Stomach (tissue), 8 donors: ENCODE measurements at regions not wholly inside any gene's neighbourhood (a gene's known extent, or its start where the extent isn't known, plus 50 kb on each side); places are given as distances from the start of the nearest gene placed in this dataset.

ENCODE experiments used
- DNase-seq, 2 donors: peaks; one replicate each; pipeline versions ENCODE4 v3.0.0 to v3.0.0-alpha.2; 2013 to 2019
- H3K27ac ChIP-seq, 5 donors: fragments of 200-600 bp in 4 of 5; sonication (generic) in 4 of 5; one replicate each; pipeline ENCODE4 v1.5.1; 2013 to 2019; ENCODE audit warnings: mild to moderate bottlenecking in 1 of 5, moderate library complexity in 1 of 5
- H3K27me3 ChIP-seq, 3 donors: fragments of 200-600 bp; sonication (generic); one replicate each; pipeline ENCODE4 v1.5.1; 2017 to 2019; ENCODE audit warnings: mixed run types in 1 of 3
- H3K36me3 ChIP-seq, 4 donors: fragments of 200-600 bp; sonication (generic); 1 replicate in 3 of 4; 2 replicates in 1 of 4; pipeline ENCODE4 v1.5.1; 2016 to 2019
- H3K4me1 ChIP-seq, 4 donors: fragments of 200-600 bp; sonication (generic); one replicate each; pipeline ENCODE4 v1.5.1; 2016 to 2019
- H3K4me3 ChIP-seq, 4 donors: fragments of 200-600 bp; sonication (generic) in 3 of 4; one replicate each; pipeline ENCODE4 v1.5.1; 2016 to 2019; ENCODE audit warnings: mild to moderate bottlenecking in 1 of 4
- H3K9me3 ChIP-seq, 4 donors: fragments of 200-600 bp; sonication (generic); one replicate each; pipeline ENCODE4 v1.5.1; 2016 to 2019
- CTCF ChIP-seq, 7 experiments: fragments of 450-650 bp in 4 of 7; fragments of 200-600 bp in 3 of 7; sonication (generic) in 3 of 7; IDR thresholded peaks; one replicate each; pipeline ENCODE4 v1.5.1; 2016 to 2019; ENCODE audit warnings: antibody characterized with exemption in 7 of 7, control low read depth in 2 of 7, mild to moderate bottlenecking in 1 of 7
- EP300 ChIP-seq: sonication (generic); formaldehyde crosslinking; IDR thresholded peaks from one replicate; pipeline ENCODE4 v1.6.1; 2017; ENCODE audit warnings: antibody characterized with exemption
- POLR2A ChIP-seq, 4 donors: fragments of 450-650 bp; IDR thresholded peaks; one replicate each; pipeline ENCODE4 v1.6.1; 2016; ENCODE audit warnings: antibody characterized with exemption in 4 of 4, control low read depth in 2 of 4, mild to moderate bottlenecking in 1 of 4, moderate library complexity in 1 of 4
- POLR2AphosphoS5 ChIP-seq, 3 donors: sonication (generic); formaldehyde crosslinking; IDR thresholded peaks; one replicate each; pipeline ENCODE4 v1.6.1; 2016; ENCODE audit warnings: antibody characterized with exemption in 3 of 3
- WGBS, 5 donors: extraction: QIAGEN DNeasy Blood & Tissue Kit in 3 of 5; methylation state at CpG; one replicate each; pipeline versions ENCODE4 v1.1.5 to v1.1.7; 2013 to 2018; 5-methylcytosine and 5-hydroxymethylcytosine counted together
- intact Hi-C: fragments of 100-400 bp; cut with DNase I; formaldehyde crosslinking; loops from one replicate; pipeline ENCODE4 v1.15.1; 2023; ENCODE audit warnings: low total_unique reads
- donor health status: healthy with polysubstance abuse.
- donor health status: Bipolar disorder and iron deficiency.
- donor health status: healthy.

GRCh38 chr3:11697701-11698100 lies 54.0 kb upstream of the VGLL4 start:
- H3K9me3 ChIP-seq: no peaks in the 10 kb centered on the region
- no peak for DNase-seq
- H3K27ac ChIP-seq: no peak overlapping the region
- no peak overlapping the region for H3K4me3 ChIP-seq
- H3K36me3 ChIP-seq: peaks cover 3 to 44% (median 19%) of the 10 kb centered on the region in 4 donors
- H3K4me1 ChIP-seq: peaks cover 0 to 16% (median 3%) of the 10 kb centered on the region in 4 donors
- H3K27me3 ChIP-seq: no peaks in the 10 kb centered on the region
- no peak for TF ChIP-seq EP300
- TF ChIP-seq POLR2A (IDR thresholded peaks at IDR 0.05): no peak
- TF ChIP-seq POLR2AphosphoS5 (IDR thresholded peaks at IDR 0.05): no peak
- no peak for TF ChIP-seq CTCF (IDR thresholded peaks at IDR 0.05)
- WGBS, 5 donors: 87 to 100% (median 95%) methylated on average over 2 of the region's 2 CpGs
- intact Hi-C loops: no loop called here

- Histone ChIP-seq H3K27me3 (no peaks in the 10 kb centered on the region), H3K9me3 (no peaks in the 10 kb centered on the region), H3K4me1 (peaks cover 0 to 21% (median 6%) of the 10 kb centered on the region in 4 donors), H3K36me3 (peaks cover 3 to 41% (median 15%) of the 10 kb centered on the region in 4 donors), H3K27ac (no peak overlapping the region), H3K4me3 (no peak overlapping the region)
- no peak for TF ChIP-seq POLR2A (IDR thresholded peaks at IDR 0.05)
- TF ChIP-seq POLR2AphosphoS5 (IDR thresholded peaks at IDR 0.05): no peak
- no peak for TF ChIP-seq EP300
- TF ChIP-seq CTCF (IDR thresholded peaks at IDR 0.05): no peak
- DNase-seq: no peak
- WGBS, 5 donors: 74 to 94% (median 84%) methylated on average over 2 of the region's 2 CpGs
- intact Hi-C loops: no loop called here
Measured at GRCh38 chr3:11696054-11696453, 52.3 kb upstream of the VGLL4 start.
